SKM-1 (cell line): ENCODE measurements at regions not wholly inside any gene's neighbourhood (a gene's known extent, or its start where the extent isn't known, plus 50 kb on each side); places are given as distances from the start of the nearest gene placed in this dataset.
"Not testable (repeated sequence)": the region's sequence is repeated elsewhere in the genome, so short reads cannot be mapped to it uniquely, and the experiment has no call there.

Experiments used
- DNase-seq: peaks from one replicate; lab custom pipeline; 2025; ENCODE audit not compliant: unreplicated experiment; lab: John Stamatoyannopoulos, UW

GRCh38 chr12:105481392-105482300 is 151.2 kb downstream of the C12orf75 start:
- DNase-seq, result no peak

GRCh38 chr12:105482951-105483350 is 152.5 kb downstream of the C12orf75 start:
- DNase-seq, result no peak

GRCh38 chr12:105483691-105484090 is 153.2 kb downstream of the C12orf75 start:
- DNase-seq, result no peak

GRCh38 chr12:105485321-105485910 is 154.9 kb downstream of the C12orf75 start:
- DNase-seq, result no peak

GRCh38 chr12:105485921-105486320 is 155.4 kb downstream of the C12orf75 start:
- no peak for DNase-seq

- no peak for DNase-seq
Observed at GRCh38 chr12:105487963-105488362, 157.5 kb downstream of the C12orf75 start.

GRCh38 chr12:105492591-105493545 is 162.4 kb downstream of the C12orf75 start:
- DNase-seq, result no peak

- no peak for DNase-seq
Observed at GRCh38 chr12:105499205-105499604, 168.7 kb downstream of the C12orf75 start.

GRCh38 chr12:105500676-105501075 is 170.2 kb downstream of the C12orf75 start:
- DNase-seq, result not testable (repeated sequence)

- DNase-seq, result no peak
Observed at GRCh38 chr12:105502426-105502930, 172.0 kb downstream of the C12orf75 start.

- DNase-seq, result no peak
Observed at GRCh38 chr12:105503619-105504018, 173.1 kb downstream of the C12orf75 start.

- DNase-seq, result no peak
Observed at GRCh38 chr12:105504286-105504685, 173.8 kb downstream of the C12orf75 start.

GRCh38 chr12:105506678-105507310 is 176.3 kb downstream of the C12orf75 start:
- DNase-seq, result no peak

- no peak for DNase-seq
Observed at GRCh38 chr12:105507311-105508038, 177.0 kb downstream of the C12orf75 start.

GRCh38 chr12:105508096-105508495 is 177.6 kb downstream of the C12orf75 start:
- no peak for DNase-seq

GRCh38 chr12:105510526-105510925 is 180.0 kb downstream of the C12orf75 start:
- no peak for DNase-seq

- not testable (repeated sequence) for DNase-seq
Observed at GRCh38 chr12:105512861-105513260, 182.4 kb downstream of the C12orf75 start.

GRCh38 chr12:105522166-105522825 is 191.8 kb downstream of the C12orf75 start:
- no peak for DNase-seq
